Neuronal stem cell (in vitro differentiated cells): ENCODE measurements at regions not wholly inside any gene's neighbourhood (a gene's known extent, or its start where the extent isn't known, plus 50 kb on each side); places are given as distances from the start of the nearest gene placed in this dataset.

Experiments used
- DNase-seq: peaks from one replicate; pipeline ENCODE4 v3.0.0-alpha.2; 2013; ENCODE audit warnings: low spot score
- H2AFZ ChIP-seq: one replicate; pipeline ENCODE4 v1.6.1; 2013; ENCODE audit warnings: mild to moderate bottlenecking, low read length, inconsistent platforms
- H2AK5ac ChIP-seq: 2 replicates; pipeline ENCODE4 v1.6.1; 2013; ENCODE audit warnings: low read depth, mild to moderate bottlenecking, inconsistent platforms, low read length, moderate library complexity, mixed read lengths
- H2BK120ac ChIP-seq: 2 replicates; pipeline ENCODE4 v1.6.1; 2013; ENCODE audit warnings: low read depth, mild to moderate bottlenecking, inconsistent platforms, low read length, moderate library complexity, mixed read lengths
- H2BK12ac ChIP-seq: one replicate; pipeline ENCODE4 v1.6.1; 2013; ENCODE audit warnings: low read length, inconsistent platforms
- H2BK15ac ChIP-seq: 2 replicates; pipeline ENCODE4 v1.6.1; 2013; ENCODE audit warnings: mild to moderate bottlenecking, low read length, inconsistent platforms, mixed read lengths
- H2BK5ac ChIP-seq: one replicate; pipeline ENCODE4 v1.6.1; 2013; ENCODE audit warnings: inconsistent platforms, mild to moderate bottlenecking, low read length, moderate library complexity
- H3K14ac ChIP-seq: one replicate; pipeline ENCODE4 v1.6.1; 2013; ENCODE audit warnings: low read length, inconsistent platforms
- H3K18ac ChIP-seq: 2 replicates; pipeline ENCODE4 v1.6.1; 2013; ENCODE audit warnings: low read length, inconsistent platforms
- H3K23ac ChIP-seq: 2 replicates; pipeline ENCODE4 v1.6.1; 2013; ENCODE audit warnings: low read depth, mild to moderate bottlenecking, mixed read lengths, low read length, inconsistent platforms; ENCODE audit not compliant: poor library complexity
- H3K27ac ChIP-seq: replicated peaks from 3 replicates; pipeline ENCODE4 v1.5.1; 2013; ENCODE audit warnings: low read length, inconsistent platforms
- H3K27me3 ChIP-seq, 3 experiments: 2 replicates each; pipeline ENCODE4 v1.6.1; 2013; ENCODE audit warnings: low read length in 3 of 3, mild to moderate bottlenecking in 2 of 3, inconsistent platforms in 1 of 3, low read depth in 1 of 3, mixed read lengths in 1 of 3, moderate library complexity in 1 of 3; ENCODE audit not compliant: control insufficient read depth in 3 of 3, insufficient read depth in 3 of 3
- H3K36me3 ChIP-seq, 2 donors: replicated peaks in 1 of 2; 2 replicates each; pipeline ENCODE4 v1.6.1; 2013; ENCODE audit warnings: low read length in 2 of 2; ENCODE audit not compliant: control insufficient read depth in 2 of 2, insufficient read depth in 2 of 2
- H3K4ac ChIP-seq: 2 replicates; pipeline ENCODE4 v1.6.1; 2013; ENCODE audit warnings: inconsistent platforms, mild to moderate bottlenecking, low read length, moderate library complexity
- H3K4me1 ChIP-seq, 2 donors: 1 replicate in 1 of 2; 2 replicates in 1 of 2; pipeline ENCODE4 v1.6.1; 2013; ENCODE audit warnings: low read length in 2 of 2, low read depth in 1 of 2; ENCODE audit not compliant: control insufficient read depth in 2 of 2, insufficient read depth in 1 of 2
- H3K4me2 ChIP-seq: one replicate; pipeline ENCODE4 v1.6.1; 2013; ENCODE audit warnings: mild to moderate bottlenecking, low read length, inconsistent platforms; ENCODE audit not compliant: insufficient read depth, poor library complexity, severe bottlenecking
- H3K4me3 ChIP-seq, 2 donors: 2 replicates each; pipeline ENCODE4 v1.5.1; 2013; ENCODE audit warnings: low read length in 2 of 2, mild to moderate bottlenecking in 2 of 2, inconsistent platforms in 1 of 2, moderate library complexity in 1 of 2
- H3K79me1 ChIP-seq: one replicate; pipeline ENCODE4 v1.6.1; 2013; ENCODE audit warnings: low read depth, mild to moderate bottlenecking, inconsistent platforms, low read length, moderate library complexity
- H3K9ac ChIP-seq: one replicate; pipeline ENCODE4 v1.6.1; 2013; ENCODE audit warnings: mild to moderate bottlenecking, low read depth, low read length, inconsistent platforms; ENCODE audit not compliant: poor library complexity
- H3K9me3 ChIP-seq, 2 donors: replicated peaks in 1 of 2; 2 replicates each; pipeline versions ENCODE3 to v1.6.1; 2013; ENCODE audit warnings: low read length in 2 of 2, mild to moderate bottlenecking in 2 of 2, inconsistent platforms in 1 of 2, low read depth in 1 of 2, mixed read lengths in 1 of 2, moderate library complexity in 1 of 2; ENCODE audit not compliant: control insufficient read depth in 2 of 2, insufficient read depth in 1 of 2
- H4K8ac ChIP-seq: one replicate; pipeline ENCODE4 v1.6.1; 2013; ENCODE audit warnings: low read depth, mild to moderate bottlenecking, inconsistent platforms, low read length, moderate library complexity
- H4K91ac ChIP-seq: one replicate; pipeline ENCODE4 v1.6.1; 2013; ENCODE audit warnings: low read length, low read depth, mild to moderate bottlenecking, inconsistent platforms; ENCODE audit not compliant: poor library complexity
- WGBS, 2 donors: extraction: QIAGEN DNeasy Blood & Tissue Kit; methylation state at CpG; one replicate each; pipeline ENCODE4 v1.1.7; 2013; ENCODE audit warnings: missing lambda C conversion rate in 2 of 2, mixed read lengths in 1 of 2; ENCODE audit not compliant: insufficient read length in 2 of 2, insufficient replicate concordance in 1 of 2; ENCODE audit errors: extremely low coverage in 2 of 2; 5-methylcytosine and 5-hydroxymethylcytosine counted together

DNA sequence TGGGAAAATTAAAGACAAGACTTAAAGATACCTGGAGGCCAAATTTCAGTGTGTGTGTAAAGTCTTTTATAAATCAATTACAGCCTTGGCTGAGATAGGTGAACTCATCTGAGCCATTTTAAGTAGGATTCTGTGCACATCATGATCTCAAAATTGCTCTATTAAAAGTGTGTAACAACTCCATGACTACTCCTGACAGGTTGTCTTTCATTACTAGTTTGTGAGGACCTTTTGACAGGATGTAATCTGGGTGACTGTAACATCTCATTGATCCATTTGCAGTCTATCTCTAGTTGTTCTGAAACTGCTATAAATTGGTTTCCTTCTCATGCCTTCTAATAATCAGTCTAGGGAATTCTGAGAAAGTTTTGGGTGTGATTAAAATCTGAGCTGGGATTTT is 753.3 kb downstream of the SLITRK5 start:
- no peak overlapping the region for H3K9ac ChIP-seq
- H3K4me1 ChIP-seq: no peaks in the 10 kb centered on the region

GRCh38 chr13:88426661-88427060 is 755.5 kb downstream of the SLITRK5 start:
- Histone ChIP-seq H3K4me2 (no peak overlapping the region), H3K23ac (no peak overlapping the region), H2BK12ac (no peak overlapping the region), H3K4me3 (no peak overlapping the region), H3K9me3 (no peaks in the 10 kb centered on the region), H2BK120ac (no peak overlapping the region), H2BK5ac (no peak overlapping the region), H3K4ac (no peak overlapping the region), H3K18ac (no peak overlapping the region), H2AK5ac (no peak overlapping the region), H4K91ac (no peak overlapping the region), H3K14ac (no peak overlapping the region), H3K9ac (no peak overlapping the region), H4K8ac (no peak overlapping the region), H3K79me1 (no peaks in the 10 kb centered on the region), H3K4me1 (no peaks in the 10 kb centered on the region), H2BK15ac (no peak overlapping the region), H3K36me3 (no peaks in the 10 kb centered on the region), H2AFZ (no peak overlapping the region), H3K27ac (no peak overlapping the region), H3K27me3 (no peaks in the 10 kb centered on the region)
- DNase-seq: no peak

More for the DNA sequence above, 753.3 kb downstream of the SLITRK5 start:
- Histone ChIP-seq H3K79me1 (no peaks in the 10 kb centered on the region), H2BK12ac (no peak overlapping the region), H2AK5ac (no peak overlapping the region), H4K91ac (no peak overlapping the region), H2BK5ac (no peak overlapping the region), H3K36me3 (no peaks in the 10 kb centered on the region), H3K9me3 (no peaks in the 10 kb centered on the region), H3K4me2 (no peak overlapping the region), H3K18ac (no peak overlapping the region), H3K27ac (no peak overlapping the region), H3K27me3 (no peaks in the 10 kb centered on the region), H3K4me3 (no peak overlapping the region), H2BK120ac (no peak overlapping the region), H2AFZ (no peak overlapping the region), H3K23ac (no peak overlapping the region), H2BK15ac (no peak overlapping the region), H3K4ac (no peak overlapping the region), H3K14ac (no peak overlapping the region), H4K8ac (no peak overlapping the region)
- no peak for DNase-seq

- no peak overlapping the region for H3K23ac ChIP-seq
Observed at GRCh38 chr13:88429862-88430261, 758.7 kb downstream of the SLITRK5 start.

DNA sequence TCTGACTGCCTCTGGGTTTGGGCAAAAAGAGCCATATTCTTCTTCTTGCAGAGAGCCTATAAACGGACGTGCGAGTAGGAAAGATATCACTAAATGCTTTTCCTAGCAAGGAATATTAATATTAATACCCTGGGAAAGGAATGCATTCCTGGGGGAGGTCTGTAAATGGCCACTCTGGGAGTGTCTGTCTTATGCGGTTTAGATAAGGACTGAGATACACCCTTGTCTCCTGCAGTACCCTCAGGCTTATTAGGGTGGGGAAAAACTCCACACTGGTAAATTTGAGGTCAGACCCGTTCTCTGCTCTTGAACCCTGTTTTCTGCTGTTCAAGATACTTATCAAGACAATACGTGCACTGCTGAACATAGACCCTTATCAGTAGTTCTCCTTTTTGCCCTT is 763.8 kb downstream of the SLITRK5 start:
- H2BK12ac ChIP-seq: no peak overlapping the region
- H3K9me3 ChIP-seq: no peaks in the 10 kb centered on the region
- no peak overlapping the region for H3K4me2 ChIP-seq
- H3K36me3 ChIP-seq: no peaks in the 10 kb centered on the region
- H2BK15ac ChIP-seq: no peak overlapping the region
- H4K8ac ChIP-seq: no peak overlapping the region
- H3K23ac ChIP-seq: no peak overlapping the region
- no peak overlapping the region for H3K4me3 ChIP-seq
- H3K79me1 ChIP-seq: no peaks in the 10 kb centered on the region
- H3K4ac ChIP-seq: no peak overlapping the region
- no peak overlapping the region for H2AFZ ChIP-seq
- H3K18ac ChIP-seq: no peak overlapping the region
- DNase-seq: no peak
- H2BK120ac ChIP-seq: no peak overlapping the region
- H2BK5ac ChIP-seq: no peak overlapping the region
- no peak overlapping the region for H4K91ac ChIP-seq
- H2AK5ac ChIP-seq: no peak overlapping the region
- no peak overlapping the region for H3K27ac ChIP-seq
- no CpG with 5 or more reads among the region's 6 CpGs for WGBS, 2 donors
- no peak overlapping the region for H3K9ac ChIP-seq
- no peaks in the 10 kb centered on the region for H3K27me3 ChIP-seq
- no peak overlapping the region for H3K14ac ChIP-seq
- H3K4me1 ChIP-seq: no peaks in the 10 kb centered on the region

More at GRCh38 chr13:88429862-88430261, 758.7 kb downstream of the SLITRK5 start:
- H3K18ac ChIP-seq: no peak overlapping the region
- no peak overlapping the region for H4K8ac ChIP-seq
- H2BK5ac ChIP-seq: no peak overlapping the region
- H2AFZ ChIP-seq: no peak overlapping the region
- no CpG with 5 or more reads among the region's 2 CpGs for WGBS, 2 donors
- no peaks in the 10 kb centered on the region for H3K4me1 ChIP-seq
- H2BK12ac ChIP-seq: no peak overlapping the region
- H4K91ac ChIP-seq: no peak overlapping the region
- H3K27me3 ChIP-seq: no peaks in the 10 kb centered on the region
- no peak overlapping the region for H3K9ac ChIP-seq
- H3K9me3 ChIP-seq: no peaks in the 10 kb centered on the region
- no peak overlapping the region for H3K4ac ChIP-seq
- H3K14ac ChIP-seq: no peak overlapping the region
- DNase-seq: no peak
- no peaks in the 10 kb centered on the region for H3K36me3 ChIP-seq
- H2AK5ac ChIP-seq: no peak overlapping the region
- H3K4me2 ChIP-seq: no peak overlapping the region
- no peak overlapping the region for H3K4me3 ChIP-seq
- no peak overlapping the region for H2BK15ac ChIP-seq
- H3K27ac ChIP-seq: no peak overlapping the region
- H3K79me1 ChIP-seq: no peaks in the 10 kb centered on the region
- no peak overlapping the region for H2BK120ac ChIP-seq
